K562 (cell line): ENCODE measurements at regions not wholly inside any gene's neighbourhood (a gene's known extent, or its start where the extent isn't known, plus 50 kb on each side); places are given as distances from the start of the nearest gene placed in this dataset.
"Not testable (repeated sequence)": the region's sequence is repeated elsewhere in the genome, so short reads cannot be mapped to it uniquely, and the experiment has no call there.

Source experiments
- ATAC-seq: fragments of 200-7000 bp; cut with Tn5 transposase; 3 replicates; pipeline ENCODE4 v1.9.1; 2020; ENCODE audit warnings: moderate library complexity
- BruUV-seq: library from RNA; stranded (reverse); fragments of 400-500 nt; replicated peaks from 2 replicates; lab custom pipeline; 2021; lab: Mats Ljungman, UMichigan
- CTCF ChIA-PET: fragments of 300-600 bp; formaldehyde crosslinking; extraction: SDS; loops from one replicate; lab custom pipeline; 2021; ENCODE audit warnings: low intra/inter-chr PET ratio; lab: Yijun Ruan, JAX
- POLR2A ChIA-PET: fragments of 300-600, 350-650 bp; sonication (Branson Sonifier 250); formaldehyde crosslinking; extraction: SDS; loops from one replicate; lab custom pipeline; 2021; ENCODE audit warnings: antibody characterized with exemption, inconsistent platforms; lab: Yijun Ruan, JAX
- DNase-seq, 4 experiments: peaks; one replicate each; pipeline versions ENCODE4 v3.0.0 to v3.0.0-alpha.2; 2011 to 2018; ENCODE audit warnings: low spot score in 3 of 4, mixed read lengths in 3 of 4; ENCODE audit errors: extremely low read depth in 1 of 4
- FAIRE-seq: peaks from 2 replicates; lab custom pipeline; 2011; peaks lifted over from hg19 to GRCh38; lab: Jason Lieb, UNC
- H2AFZ ChIP-seq: 2 replicates; pipeline ENCODE4 v1.6.0; 2011; ENCODE audit warnings: low read depth, low read length, control low read depth, inconsistent platforms
- H3K27ac ChIP-seq: fragments of 200-600 bp; 3 replicates; pipeline ENCODE4 v1.8.0; 2011; ENCODE audit warnings: low read depth, mild to moderate bottlenecking, control low read depth, inconsistent platforms, low read length, moderate library complexity, mixed read lengths; ENCODE audit errors: extremely low read depth
- H3K27me3 ChIP-seq, 2 experiments: fragments of 300-600 bp in 1 of 2; 2 replicates in 1 of 2; 3 replicates in 1 of 2; pipeline versions ENCODE4 v1.6.0 to v1.8.0; 2011; ENCODE audit warnings: inconsistent platforms in 2 of 2, low read length in 2 of 2, mild to moderate bottlenecking in 1 of 2, mixed read lengths in 1 of 2, moderate library complexity in 1 of 2; ENCODE audit not compliant: control insufficient read depth in 2 of 2, insufficient read depth in 2 of 2
- H3K36me3 ChIP-seq: fragments of 300-600 bp; 3 replicates; pipeline ENCODE4 v1.8.0; 2011; ENCODE audit warnings: mild to moderate bottlenecking, low read length, inconsistent platforms; ENCODE audit not compliant: control insufficient read depth, insufficient read depth
- H3K4me1 ChIP-seq, 2 experiments: fragments of 200-600 bp in 1 of 2; replicated peaks in 1 of 2; 2 replicates in 1 of 2; 3 replicates in 1 of 2; pipeline versions ENCODE4 v1.5.1 to v1.8.0; 2011; ENCODE audit warnings: inconsistent platforms in 2 of 2, low read length in 2 of 2, mild to moderate bottlenecking in 1 of 2, mixed read lengths in 1 of 2, moderate library complexity in 1 of 2; ENCODE audit not compliant: control insufficient read depth in 2 of 2, insufficient read depth in 2 of 2
- H3K4me2 ChIP-seq: 2 replicates; pipeline ENCODE4 v1.6.1; 2011; ENCODE audit warnings: low read length, control low read depth, inconsistent platforms, mixed read lengths; ENCODE audit not compliant: insufficient read depth
- H3K4me3 ChIP-seq: fragments of 200-600 bp; sonication (generic), shearing (Covaris generic); 2 replicates; pipeline ENCODE4 v1.5.1; 2016; ENCODE audit warnings: control low read depth, inconsistent platforms
- H3K79me2 ChIP-seq: fragments of 200-600 bp; 3 replicates; pipeline ENCODE4 v1.8.0; 2011; ENCODE audit warnings: low read length, inconsistent platforms; ENCODE audit not compliant: control insufficient read depth, insufficient read depth
- H3K9ac ChIP-seq, 2 experiments: 2 replicates each; pipeline versions ENCODE4 v1.6.0 to v1.6.1; 2011; ENCODE audit warnings: low read depth in 2 of 2, low read length in 2 of 2, control low read depth in 1 of 2, inconsistent platforms in 1 of 2, mild to moderate bottlenecking in 1 of 2, mixed read lengths in 1 of 2; ENCODE audit not compliant: insufficient read depth in 1 of 2
- H3K9me1 ChIP-seq: one replicate; pipeline ENCODE4 v1.6.0; 2011; ENCODE audit warnings: inconsistent platforms, mild to moderate bottlenecking, low read length, moderate library complexity; ENCODE audit not compliant: control insufficient read depth, insufficient read depth
- H3K9me3 ChIP-seq: replicated peaks from 2 replicates; pipeline ENCODE4 v1.5.1; 2011; ENCODE audit warnings: low read depth, low read length, inconsistent platforms; ENCODE audit not compliant: control insufficient read depth, insufficient read depth
- H4K20me1 ChIP-seq: replicated peaks from 2 replicates; pipeline ENCODE4 v1.6.1; 2011; ENCODE audit warnings: low read length, inconsistent platforms, mixed read lengths; ENCODE audit not compliant: control insufficient read depth, insufficient read depth
- HDAC2 ChIP-seq: fragments of 450-650 bp; IDR thresholded peaks from 2 replicates; pipeline ENCODE4 v1.6.1; 2016; ENCODE audit warnings: mild to moderate bottlenecking
- PATZ1 ChIP-seq: fragments of 250-450 bp; sonication (Bioruptor Pico); IDR thresholded peaks from 2 replicates; pipeline ENCODE4 v1.5.0; 2020; ENCODE audit warnings: mild to moderate bottlenecking, borderline replicate concordance
- TOE1 ChIP-seq, 2 experiments: fragments of 450-650 bp in 1 of 2; sonication (generic) in 1 of 2; formaldehyde crosslinking in 1 of 2; IDR thresholded peaks; 2 replicates each; pipeline versions ENCODE4 v1.7.1 to v1.8.0; 2016 to 2022; ENCODE audit warnings: borderline replicate concordance in 2 of 2, mild to moderate bottlenecking in 2 of 2, antibody characterized with exemption in 1 of 2, inconsistent platforms in 1 of 2, low read depth in 1 of 2, missing genetic modification reagents in 1 of 2, moderate library complexity in 1 of 2
- ZNF197 ChIP-seq: fragments of 200-800 bp; sonication (Bioruptor generic); IDR thresholded peaks from 2 replicates; pipeline ENCODE4 v1.6.1; 2016; ENCODE audit warnings: low read depth, missing genetic modification characterization, missing compliant biosample characterization
- ZNF77 ChIP-seq: fragments of 250-450 bp; sonication (Bioruptor Pico); IDR thresholded peaks from 2 replicates; pipeline ENCODE4 v1.5.0; 2020
- WGBS: fragments of 100-300 bp; shearing (Covaris generic); methylation state at CpG from one replicate; pipeline ENCODE4 v1.1.6; 2016; ENCODE audit warnings: low coverage, mixed read lengths; ENCODE audit not compliant: insufficient coverage; ENCODE audit errors: missing lambda C conversion rate; 5-methylcytosine and 5-hydroxymethylcytosine counted together
- in situ Hi-C: fragments of 300-500 bp; cut with MboI; formaldehyde crosslinking; loops from 4 replicates; pipeline ENCODE4 v1.15.0; 2018; ENCODE audit warnings: inconsistent platforms, mixed read lengths
- intact Hi-C: fragments of 100-400 bp; cut with micrococcal nuclease; formaldehyde crosslinking; loops from 2 replicates; pipeline ENCODE4 v1.14.2; 2022
- TF ChIP-seq, protein P1 (sequence below): fragments of 450-650 bp; IDR thresholded peaks from 2 replicates; pipeline ENCODE4 v1.6.1; 2016; ENCODE audit warnings: missing biosample characterization, missing genetic modification characterization

- Histone ChIP-seq H3K9me3 (no peaks in the 10 kb centered on the region; the same call in 1 of the 2 replicates), H3K9me1 (no peaks in the 10 kb centered on the region), H3K27me3 (no peaks in the 10 kb centered on the region), H3K79me2 (no peaks in the 10 kb centered on the region), H4K20me1 (no peaks in the 10 kb centered on the region), H3K36me3 (no peaks in the 10 kb centered on the region), H2AFZ (no peak overlapping the region), H3K4me3 (no peak overlapping the region), H3K4me2 (no peak overlapping the region), H3K4me1 (no peaks in the 10 kb centered on the region), H3K27ac (no peak overlapping the region), H3K9ac (no peak overlapping the region)
- BruUV-seq: no TSS peak
- DNase-seq (no peak), FAIRE-seq (no peak), ATAC-seq (no peak)
- intact Hi-C loops (no loop called here), in situ Hi-C loops (no loop called here)
- WGBS: 0% methylated on average over 2 of the region's 2 CpGs
- POLR2A ChIA-PET: no interaction called here
- TF ChIP-seq HDAC2 (no peak), ZNF197 (CRISPR knock-in tag) (no peak), TOE1 (IDR thresholded peaks at IDR 0.05; ENCODE audit: borderline replicate concordance) (no peak), TOE1 (CRISPR knock-in tag; IDR thresholded peaks at IDR 0.05; ENCODE audit: borderline replicate concordance, low read depth) (no peak), ZNF77 (CRISPR knock-in tag) (no peak), PATZ1 (CRISPR knock-in tag) (no peak)
- TF ChIP-seq, protein P1, sequence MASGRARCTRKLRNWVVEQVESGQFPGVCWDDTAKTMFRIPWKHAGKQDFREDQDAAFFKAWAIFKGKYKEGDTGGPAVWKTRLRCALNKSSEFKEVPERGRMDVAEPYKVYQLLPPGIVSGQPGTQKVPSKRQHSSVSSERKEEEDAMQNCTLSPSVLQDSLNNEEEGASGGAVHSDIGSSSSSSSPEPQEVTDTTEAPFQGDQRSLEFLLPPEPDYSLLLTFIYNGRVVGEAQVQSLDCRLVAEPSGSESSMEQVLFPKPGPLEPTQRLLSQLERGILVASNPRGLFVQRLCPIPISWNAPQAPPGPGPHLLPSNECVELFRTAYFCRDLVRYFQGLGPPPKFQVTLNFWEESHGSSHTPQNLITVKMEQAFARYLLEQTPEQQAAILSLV (tag): no peak
- CTCF ChIA-PET: no interaction called here
Observed at GRCh38 chr2:22185251-22185650, 1061.5 kb downstream of the TDRD15 start.

- H3K9ac ChIP-seq, ATAC-seq, FAIRE-seq, H3K27ac ChIP-seq, in situ Hi-C loops, H3K27me3 ChIP-seq, H3K36me3 ChIP-seq, H2AFZ ChIP-seq, BruUV-seq, H3K4me1 ChIP-seq, H3K4me2 ChIP-seq, intact Hi-C loops, H3K9me3 ChIP-seq, DNase-seq, CTCF ChIA-PET, H3K4me3 ChIP-seq, H3K79me2 ChIP-seq, H3K9me1 ChIP-seq, H4K20me1 ChIP-seq: not testable (repeated sequence)
- POLR2A ChIA-PET: interaction anchor here (0.6 kb wide), 1 partner anchor 1417 kb away, joined by 4 read pairs; no protein-coding TSS in a partner anchor
- 2% methylated on average over 16 of the region's 38 CpGs for WGBS
Observed at GRCh38 chr2:22186261-22186828, 1062.6 kb downstream of the TDRD15 start.
